GM21526 (cell line): ENCODE measurements at regions not wholly inside any gene's neighbourhood (a gene's known extent, or its start where the extent isn't known, plus 50 kb on each side); places are given as distances from the start of the nearest gene placed in this dataset.

ENCODE experiments used
- ATAC-seq: cut with Tn5 transposase; IDR thresholded peaks from one replicate; pipeline ENCODE4 v1.9.1; 2021; ENCODE audit warnings: moderate library complexity; ENCODE audit not compliant: unreplicated experiment, low FRiP score

GRCh38 chr18:47552783-47553182, 301.3 kb upstream of the SKOR2 start:
- no peak for ATAC-seq

GRCh38 chr18:47550611-47551010, 299.2 kb upstream of the SKOR2 start:
- ATAC-seq = no peak

- ATAC-seq = no peak
These were observed 297.6 kb upstream of the SKOR2 start for GRCh38 chr18:47549021-47549540.

- no peak for ATAC-seq
These were observed 296.2 kb upstream of the SKOR2 start for GRCh38 chr18:47547539-47548202.

DNA sequence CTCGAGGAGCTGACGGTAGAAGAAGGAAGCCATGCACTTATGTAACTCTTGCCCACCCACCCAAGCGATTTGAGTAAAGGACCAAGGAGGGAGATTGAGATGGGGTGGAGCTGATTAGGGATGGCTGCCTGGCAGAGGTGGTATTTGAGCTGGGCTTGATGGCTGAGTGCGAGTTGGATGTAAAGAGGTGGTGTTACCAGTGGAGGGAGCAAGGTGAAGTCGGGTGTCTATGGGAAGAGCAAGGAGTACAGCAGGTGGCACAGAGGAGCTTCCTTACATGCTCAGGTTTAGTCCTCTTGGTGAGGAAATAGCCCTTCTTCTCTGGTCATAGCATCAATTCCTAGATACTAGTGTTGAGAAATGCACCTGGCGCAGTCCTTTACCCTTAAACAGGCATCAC, 294.2 kb upstream of the SKOR2 start:
- ATAC-seq = no peak

DNA sequence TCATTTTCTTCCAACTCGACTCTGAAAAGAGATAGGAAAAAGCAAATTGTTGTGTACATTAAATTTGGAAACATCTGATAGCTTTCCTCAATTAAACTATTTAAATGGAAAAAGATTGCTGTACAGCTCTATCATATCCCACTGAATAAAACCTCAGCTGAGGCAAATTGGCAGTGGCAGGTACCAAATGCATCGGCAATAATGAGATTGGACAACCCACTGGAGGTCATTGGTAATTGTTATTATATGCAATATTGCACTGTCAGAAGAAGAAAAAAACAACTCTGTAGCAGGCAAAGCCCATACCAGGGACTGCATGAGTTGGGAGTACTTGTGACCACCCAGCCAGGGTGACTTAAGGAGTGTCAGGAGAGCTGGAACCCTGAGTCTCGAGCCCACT, 291.6 kb upstream of the SKOR2 start:
- no peak for ATAC-seq

- ATAC-seq = no peak
These were observed 291.1 kb upstream of the SKOR2 start for GRCh38 chr18:47542551-47542950.

GRCh38 chr18:47531717-47532116, 280.3 kb upstream of the SKOR2 start:
- ATAC-seq = no peak

DNA sequence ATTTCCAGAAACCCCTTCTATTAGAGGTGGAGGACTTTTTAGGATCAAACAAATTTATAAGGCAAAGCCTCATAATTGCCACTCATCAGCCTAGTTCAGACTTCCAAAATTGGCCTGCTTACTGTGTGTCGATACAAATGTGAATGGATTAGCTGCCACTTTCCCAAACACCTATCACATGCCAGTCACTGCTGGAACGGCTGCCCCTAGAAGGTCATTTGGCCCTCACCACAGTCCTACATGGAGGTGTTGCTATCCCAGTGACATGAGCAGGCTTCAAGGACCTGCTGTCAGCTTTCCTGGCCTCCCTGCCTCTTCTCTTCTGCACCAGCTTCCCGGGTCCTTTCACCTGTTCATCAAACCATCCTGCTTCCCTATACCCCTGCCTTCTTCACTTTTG, 279.2 kb upstream of the SKOR2 start:
- no peak for ATAC-seq

- no peak for ATAC-seq
These were observed 276.9 kb upstream of the SKOR2 start for GRCh38 chr18:47528343-47528742.

DNA sequence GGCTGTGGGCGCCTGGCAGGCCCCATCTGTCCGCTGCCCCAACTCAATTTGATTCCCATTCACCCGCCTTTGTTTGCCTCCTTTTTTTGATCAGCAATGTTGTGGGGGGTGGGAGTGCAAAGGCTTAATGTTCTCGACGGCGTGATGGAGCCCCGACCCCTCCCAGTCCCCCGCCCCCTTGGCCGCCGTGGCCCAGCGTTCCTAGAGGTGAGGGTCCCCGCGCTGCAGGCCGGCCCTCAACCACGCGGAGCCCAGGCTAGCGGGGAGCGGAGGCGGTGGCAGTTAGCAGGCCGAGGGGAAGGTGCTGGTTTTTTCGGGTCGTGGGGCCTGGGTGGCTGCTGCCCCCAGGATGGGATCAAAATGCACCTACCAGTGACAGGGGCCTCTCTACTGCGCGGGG, 274.7 kb upstream of the SKOR2 start:
- ATAC-seq = no peak

DNA sequence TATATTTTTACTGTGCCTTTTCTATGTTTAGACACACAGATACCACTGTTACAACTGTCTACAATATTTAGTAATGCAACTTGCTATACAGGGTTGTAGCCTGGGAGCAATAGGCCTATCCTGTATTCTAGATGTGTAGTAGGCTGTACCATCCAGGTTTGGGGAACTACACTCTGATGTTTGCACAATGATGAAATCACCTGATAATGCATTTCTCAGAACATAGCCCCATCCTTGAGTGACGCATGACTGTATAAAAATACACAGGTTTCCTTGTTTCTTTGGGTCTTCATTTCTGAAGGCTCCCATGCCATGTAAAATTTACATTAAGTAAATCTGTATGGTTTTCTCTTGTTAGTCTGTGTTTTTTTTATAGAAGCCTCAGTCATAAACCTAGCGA, 270.9 kb upstream of the SKOR2 start:
- ATAC-seq = no peak

DNA sequence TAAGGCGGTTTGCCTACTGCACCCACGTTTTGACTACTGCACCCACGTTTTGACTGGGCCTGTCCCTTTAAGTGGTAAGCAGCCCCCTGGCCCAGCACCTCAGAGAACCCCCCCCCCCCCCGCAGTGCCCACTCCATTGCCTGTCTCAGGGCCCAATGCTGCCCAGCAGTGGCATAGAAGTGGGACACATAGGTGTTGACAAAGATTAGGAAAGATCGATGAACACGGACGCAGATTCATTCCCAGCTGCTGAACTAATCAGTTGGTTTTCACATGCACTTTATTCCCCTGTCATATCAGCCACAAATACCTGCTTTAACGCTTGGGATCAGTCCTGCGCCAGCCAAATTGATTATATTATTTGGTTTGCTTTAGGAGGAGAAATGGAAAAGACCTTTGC, 268.8 kb upstream of the SKOR2 start:
- ATAC-seq = no peak

GRCh38 chr18:47519706-47520105, 268.2 kb upstream of the SKOR2 start:
- no peak for ATAC-seq

DNA sequence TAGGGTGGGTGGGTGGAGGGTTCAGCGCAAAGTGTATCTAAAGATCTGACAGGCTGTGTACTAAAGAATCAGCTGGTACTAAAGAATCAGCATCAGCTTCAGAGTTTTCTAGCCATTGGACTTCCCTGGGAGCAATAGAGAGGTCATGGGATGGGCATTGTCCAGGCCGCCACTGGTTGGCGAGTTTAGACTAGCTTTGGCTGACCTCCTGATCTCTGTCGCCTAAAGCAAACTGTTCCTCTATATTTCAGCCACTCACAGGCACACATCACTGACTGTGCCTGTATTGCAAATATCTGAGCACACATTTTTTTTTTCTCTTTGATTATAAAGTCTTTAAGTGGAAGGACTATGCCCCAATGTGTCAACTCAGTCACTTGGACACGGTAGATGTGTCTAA, 267.8 kb upstream of the SKOR2 start:
- ATAC-seq = no peak

DNA sequence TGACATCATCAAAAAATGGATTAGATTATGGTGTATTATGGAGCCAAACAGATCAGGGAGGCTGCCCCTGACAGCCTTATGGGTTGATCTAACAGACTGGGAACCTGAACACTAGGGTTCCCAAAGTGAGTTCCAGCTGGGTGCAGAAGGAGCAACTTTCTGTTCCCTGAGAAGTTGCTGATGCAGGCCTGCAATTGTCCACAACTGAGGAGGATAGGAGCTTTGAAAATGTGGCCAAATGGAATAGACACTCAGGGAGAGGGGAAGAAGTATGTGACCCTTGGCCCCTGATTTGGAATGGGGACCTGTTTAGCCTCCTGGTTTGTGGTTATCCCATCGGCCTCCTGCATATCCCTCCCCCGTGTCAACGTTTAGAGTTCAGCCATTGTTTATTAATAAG, 262.2 kb upstream of the SKOR2 start:
- ATAC-seq = no peak

DNA sequence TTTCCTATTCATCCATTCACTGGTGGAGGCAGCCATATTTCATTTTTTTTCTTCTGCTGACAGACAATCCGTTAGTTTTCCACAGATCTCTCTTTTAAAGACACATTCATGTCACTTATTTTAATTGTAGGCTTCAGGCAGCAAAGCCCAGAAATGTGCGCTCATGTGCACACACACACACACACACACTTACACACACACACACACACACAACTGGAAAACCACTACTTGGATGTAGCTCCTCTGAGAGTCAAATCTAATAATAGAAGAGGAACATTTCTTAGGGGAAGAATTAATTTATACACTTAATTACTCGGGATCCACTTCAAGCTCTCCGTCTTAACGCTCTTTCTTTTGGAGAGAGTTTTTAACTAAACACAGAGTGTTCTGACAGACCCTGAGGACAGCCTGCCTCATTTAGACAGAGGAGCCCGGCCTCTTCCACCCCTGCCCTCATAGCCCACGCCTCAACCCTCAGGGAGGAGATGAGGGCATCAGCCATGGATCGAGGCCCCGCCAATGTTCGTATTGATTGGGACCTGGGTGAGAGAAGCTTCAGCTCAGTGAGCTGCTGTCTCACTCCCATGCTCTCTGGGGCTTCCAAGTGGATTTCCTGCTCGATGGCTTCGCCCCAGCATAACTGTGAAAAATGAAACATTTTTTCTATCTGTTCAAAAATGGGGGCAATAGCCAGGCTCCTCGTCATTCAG, 261.4 kb upstream of the SKOR2 start:
- ATAC-seq = no peak

DNA sequence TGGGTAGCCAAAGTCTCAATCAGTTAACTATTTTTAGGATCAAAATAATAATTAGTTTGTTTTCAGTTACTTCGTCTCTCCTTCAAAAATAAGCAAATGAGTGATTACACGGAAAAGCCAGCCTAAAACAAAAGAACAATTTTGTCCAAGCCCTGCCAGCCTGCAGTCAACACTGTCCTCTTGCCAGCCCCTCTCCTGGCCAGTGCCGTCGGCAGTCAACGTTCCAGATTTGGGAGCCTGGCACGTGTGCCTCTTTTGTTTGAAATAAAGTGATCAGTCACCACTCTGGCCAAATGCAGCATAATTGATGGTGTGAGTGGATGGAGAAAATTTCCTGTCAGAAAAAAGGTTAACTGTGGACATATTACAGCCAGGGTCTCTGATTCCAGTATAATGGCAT, 260.6 kb upstream of the SKOR2 start:
- no peak for ATAC-seq

- ATAC-seq = no peak
These were observed 259.4 kb upstream of the SKOR2 start for GRCh38 chr18:47510831-47511230.

GRCh38 chr18:47507651-47508050, 256.2 kb upstream of the SKOR2 start:
- ATAC-seq = no peak

DNA sequence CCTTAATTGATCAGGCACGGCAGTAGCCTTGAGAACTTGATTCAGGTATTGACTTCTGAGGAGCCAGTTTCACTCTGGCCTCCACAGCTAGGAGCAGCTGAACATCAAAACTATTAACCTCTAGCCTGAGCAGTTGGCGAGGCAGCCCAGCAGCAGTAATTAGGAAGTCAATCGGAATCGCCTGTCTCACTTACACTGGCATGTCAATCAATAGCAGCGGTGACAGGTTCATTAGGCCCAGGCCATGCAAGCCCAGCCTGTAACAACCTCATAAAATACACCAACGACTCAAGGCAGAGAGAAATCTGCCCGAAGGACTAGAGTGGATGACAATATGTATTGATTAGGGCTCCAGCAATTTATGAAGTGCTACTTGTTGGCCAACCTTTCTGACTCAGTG, 255.4 kb upstream of the SKOR2 start:
- no peak for ATAC-seq

- ATAC-seq = no peak
These were observed 250.5 kb upstream of the SKOR2 start for GRCh38 chr18:47501946-47502345.
